ENCODE measurements at regions not wholly inside any gene's neighbourhood (a gene's known extent, or its start where the extent isn't known, plus 50 kb on each side); places are given as distances from the start of the nearest gene placed in this dataset.

DNA sequence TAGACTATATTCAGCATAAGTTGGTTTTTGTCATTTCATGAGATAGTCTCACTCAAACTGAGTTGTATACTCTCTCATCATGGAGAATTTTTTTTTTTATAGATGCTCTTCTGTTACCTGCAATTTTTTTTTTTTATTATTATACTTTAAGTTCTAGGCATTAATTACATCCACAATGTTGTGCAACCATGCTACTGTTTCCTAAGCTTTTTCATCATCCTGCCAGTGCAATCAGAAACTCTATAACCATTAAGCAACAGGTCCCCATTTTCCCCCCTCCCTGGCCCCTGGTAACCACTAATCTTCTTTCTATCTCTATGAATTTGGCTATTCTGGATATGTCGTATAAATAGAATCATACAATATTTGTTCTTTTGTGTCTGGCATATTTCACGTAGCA lies 321.6 kb downstream of the STIM2 start:
- POLR2A ChIA-PET = no interaction called here
- CTCF ChIA-PET = no interaction called here
- no peak for DNase-seq (ENCODE audit: extremely low spot score)
- TF ChIP-seq FOXM1 (IDR thresholded peaks at IDR 0.05; ENCODE audit: borderline replicate concordance) = no peak
- TF ChIP-seq ARNT (IDR thresholded peaks at IDR 0.05) = no peak
- no peak for TF ChIP-seq ZNF384 (IDR thresholded peaks at IDR 0.05)
- TF ChIP-seq L3MBTL2 (conservative IDR thresholded peaks at IDR 0.05) = no peak
- TF ChIP-seq SUZ12 (IDR thresholded peaks at IDR 0.05) = no peak
- no peak for TF ChIP-seq FOXA1 (IDR thresholded peaks at IDR 0.05)
- TF ChIP-seq BHLHE40 (IDR thresholded peaks at IDR 0.05; ENCODE audit: borderline replicate concordance) = no peak
- no peak for TF ChIP-seq LEF1 (IDR thresholded peaks at IDR 0.05; ENCODE audit: borderline replicate concordance)
- TF ChIP-seq NFRKB (IDR thresholded peaks at IDR 0.05) = no peak
- TF ChIP-seq HDGF (IDR thresholded peaks at IDR 0.05; ENCODE audit: borderline replicate concordance) = no peak
- no peak for TF ChIP-seq SP1 (IDR thresholded peaks at IDR 0.05)
- TF ChIP-seq CTBP1 (IDR thresholded peaks at IDR 0.05; ENCODE audit: borderline replicate concordance) = no peak
- TF ChIP-seq FOXK2 (IDR thresholded peaks at IDR 0.05) = no peak
- TF ChIP-seq, protein P1, sequence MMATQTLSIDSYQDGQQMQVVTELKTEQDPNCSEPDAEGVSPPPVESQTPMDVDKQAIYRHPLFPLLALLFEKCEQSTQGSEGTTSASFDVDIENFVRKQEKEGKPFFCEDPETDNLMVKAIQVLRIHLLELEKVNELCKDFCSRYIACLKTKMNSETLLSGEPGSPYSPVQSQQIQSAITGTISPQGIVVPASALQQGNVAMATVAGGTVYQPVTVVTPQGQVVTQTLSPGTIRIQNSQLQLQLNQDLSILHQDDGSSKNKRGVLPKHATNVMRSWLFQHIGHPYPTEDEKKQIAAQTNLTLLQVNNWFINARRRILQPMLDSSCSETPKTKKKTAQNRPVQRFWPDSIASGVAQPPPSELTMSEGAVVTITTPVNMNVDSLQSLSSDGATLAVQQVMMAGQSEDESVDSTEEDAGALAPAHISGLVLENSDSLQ (IDR thresholded peaks at IDR 0.05) = no peak
- TF ChIP-seq TARDBP (IDR thresholded peaks at IDR 0.05) = no peak
- TF ChIP-seq ELF4 (IDR thresholded peaks at IDR 0.05) = no peak

DNA sequence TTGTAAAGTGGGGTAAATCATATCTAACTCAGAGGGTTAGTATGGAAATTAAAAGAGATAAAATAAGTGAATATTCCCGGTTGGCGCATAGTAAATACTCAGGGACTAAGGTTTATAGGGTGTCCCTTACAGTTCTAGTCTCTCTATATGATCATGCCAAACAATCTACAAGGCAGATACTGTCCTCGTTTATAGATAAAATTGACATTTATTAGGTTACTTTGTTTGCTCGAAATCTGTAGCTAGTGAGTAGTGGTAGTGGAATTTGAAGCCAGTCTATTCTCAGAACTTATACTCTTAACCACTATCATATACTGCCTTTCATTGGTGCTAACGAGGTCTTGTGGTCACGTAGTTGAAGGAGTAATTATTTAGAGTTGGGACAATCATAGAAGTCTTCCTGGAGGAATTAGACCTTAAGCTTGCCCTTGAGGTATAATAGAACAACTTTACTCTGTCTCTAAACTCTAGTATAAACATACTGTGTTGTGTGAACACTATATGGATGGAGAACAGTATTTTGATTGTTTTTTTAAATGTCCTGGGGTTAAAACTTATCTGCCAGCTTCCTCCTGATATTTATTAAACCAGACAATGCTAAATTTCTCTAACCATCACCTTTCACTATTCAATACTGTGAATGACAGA lies 324.0 kb downstream of the STIM2 start:
- ChIA-PET POLR2A (no interaction called here), CTCF (no interaction called here)
- DNase-seq (ENCODE audit: extremely low spot score) = no peak
- TF ChIP-seq FOXA1 (IDR thresholded peaks at IDR 0.05) (no peak), BHLHE40 (IDR thresholded peaks at IDR 0.05; ENCODE audit: borderline replicate concordance) (no peak), CTBP1 (IDR thresholded peaks at IDR 0.05; ENCODE audit: borderline replicate concordance) (no peak), FOXK2 (IDR thresholded peaks at IDR 0.05) (no peak), FOXM1 (IDR thresholded peaks at IDR 0.05; ENCODE audit: borderline replicate concordance) (no peak), LEF1 (IDR thresholded peaks at IDR 0.05; ENCODE audit: borderline replicate concordance) (no peak), TARDBP (IDR thresholded peaks at IDR 0.05) (no peak), ARNT (IDR thresholded peaks at IDR 0.05) (no peak), SP1 (IDR thresholded peaks at IDR 0.05) (no peak), ZNF384 (IDR thresholded peaks at IDR 0.05) (no peak), ELF4 (IDR thresholded peaks at IDR 0.05) (no peak), HDGF (IDR thresholded peaks at IDR 0.05; ENCODE audit: borderline replicate concordance) (no peak), NFRKB (IDR thresholded peaks at IDR 0.05) (no peak), L3MBTL2 (conservative IDR thresholded peaks at IDR 0.05) (no peak)
- TF ChIP-seq, protein P1 (IDR thresholded peaks at IDR 0.05) = no peak

DNA sequence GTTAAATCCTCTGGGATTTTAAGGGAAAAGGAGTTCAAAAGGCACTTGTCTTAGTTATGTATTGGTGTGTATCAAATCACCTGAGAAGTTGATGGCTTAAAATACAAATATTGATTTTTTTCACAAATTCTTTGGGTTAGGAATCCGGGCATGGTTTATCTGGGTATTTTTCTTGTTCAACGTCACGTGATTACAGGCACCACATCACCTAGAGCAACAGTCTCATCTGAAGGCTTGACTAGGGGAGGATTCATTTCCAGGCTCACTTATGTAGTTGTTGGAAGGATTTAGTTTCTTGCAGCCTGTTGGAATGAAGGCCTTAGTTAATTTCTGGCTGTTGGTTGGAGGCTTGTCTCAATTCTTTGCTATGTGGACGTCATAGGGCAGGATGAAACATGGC lies 326.1 kb downstream of the STIM2 start:
- ChIA-PET POLR2A (no interaction called here), CTCF (no interaction called here)
- DNase-seq (ENCODE audit: extremely low spot score) = no peak
- TF ChIP-seq BHLHE40 (IDR thresholded peaks at IDR 0.05; ENCODE audit: borderline replicate concordance) (no peak), ARNT (IDR thresholded peaks at IDR 0.05) (no peak), CTBP1 (IDR thresholded peaks at IDR 0.05; ENCODE audit: borderline replicate concordance) (no peak), FOXA1 (IDR thresholded peaks at IDR 0.05) (no peak), SUZ12 (IDR thresholded peaks at IDR 0.05) (no peak), L3MBTL2 (conservative IDR thresholded peaks at IDR 0.05) (no peak), FOXM1 (IDR thresholded peaks at IDR 0.05; ENCODE audit: borderline replicate concordance) (no peak), NFRKB (IDR thresholded peaks at IDR 0.05) (no peak), TARDBP (IDR thresholded peaks at IDR 0.05) (no peak), SP1 (IDR thresholded peaks at IDR 0.05) (no peak), ZNF384 (IDR thresholded peaks at IDR 0.05) (no peak)
- TF ChIP-seq, protein P1 (IDR thresholded peaks at IDR 0.05) = no peak

DNA sequence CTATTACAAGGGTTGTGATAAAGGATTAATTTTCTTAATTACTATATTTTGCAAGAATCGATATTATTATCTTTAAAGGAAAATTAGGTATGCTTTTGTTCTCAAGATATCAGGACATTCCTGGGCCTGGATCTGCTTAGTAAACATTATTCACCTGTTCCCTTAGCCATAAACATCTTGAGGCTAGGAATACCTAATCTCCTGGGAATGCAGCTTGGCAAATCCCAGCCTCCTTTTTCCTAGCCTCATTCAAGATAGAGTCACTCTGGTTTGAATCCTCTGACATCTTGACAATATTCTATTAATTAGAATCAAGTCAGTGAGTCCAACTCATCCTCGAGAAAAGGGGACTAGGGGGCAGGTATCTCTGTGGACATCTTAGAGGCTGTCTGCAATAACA lies 327.1 kb downstream of the STIM2 start:
- TF ChIP-seq ELF4 (IDR thresholded peaks at IDR 0.05) (no peak), CTBP1 (IDR thresholded peaks at IDR 0.05; ENCODE audit: borderline replicate concordance) (no peak)
- no peak for DNase-seq (ENCODE audit: extremely low spot score)
- CTCF ChIA-PET = no interaction called here
- POLR2A ChIA-PET = no interaction called here

DNA sequence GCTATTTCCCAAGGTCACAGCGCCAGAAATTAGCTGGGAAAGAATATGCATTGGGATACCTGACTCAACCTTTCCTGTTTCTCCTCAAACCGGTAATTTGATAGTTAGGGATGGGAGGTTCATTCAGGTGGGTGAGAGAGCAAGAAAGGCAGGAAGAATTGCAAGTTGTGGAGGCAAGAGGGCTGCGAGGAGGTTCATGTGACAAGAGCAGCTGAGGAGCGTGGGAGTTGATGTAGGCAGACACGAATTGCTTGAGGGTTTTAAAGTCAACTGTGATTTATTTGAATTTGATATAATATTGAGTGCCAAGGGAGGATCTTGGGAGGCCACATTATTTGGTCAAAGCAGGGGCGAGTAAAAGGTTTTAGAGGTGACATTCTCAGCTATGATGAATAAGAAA lies 329.0 kb downstream of the STIM2 start:
- no peak for DNase-seq (ENCODE audit: extremely low spot score)
- ChIA-PET CTCF (no interaction called here), POLR2A (no interaction called here)
- no peak for TF ChIP-seq FOXA1 (IDR thresholded peaks at IDR 0.05)

DNA sequence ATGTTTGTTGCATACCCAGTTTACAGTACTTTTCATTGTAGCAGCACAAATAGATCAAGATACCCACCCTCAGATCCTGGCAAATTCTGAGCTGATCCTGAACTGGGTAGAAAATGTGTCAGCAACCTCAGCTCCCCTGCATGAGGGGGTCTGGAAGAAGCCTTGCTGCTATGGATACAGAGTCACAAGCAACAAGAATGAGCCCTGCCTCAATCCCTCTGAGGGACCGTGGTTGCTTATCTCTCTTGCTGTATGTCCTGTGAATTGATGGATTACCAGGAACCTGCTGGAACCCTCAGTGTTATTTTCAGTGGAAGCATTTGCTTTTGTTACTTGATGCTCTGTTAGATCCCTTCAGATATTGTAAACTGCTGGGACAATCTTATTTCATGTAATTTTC lies 331.0 kb downstream of the STIM2 start:
- ChIA-PET POLR2A (no interaction called here), CTCF (no interaction called here)
- no peak for TF ChIP-seq FOXA1 (IDR thresholded peaks at IDR 0.05)
- TF ChIP-seq ELF4 (IDR thresholded peaks at IDR 0.05) = no peak
- TF ChIP-seq ZNF384 (IDR thresholded peaks at IDR 0.05) = no peak
- TF ChIP-seq, protein P1 (IDR thresholded peaks at IDR 0.05) = no peak
- TF ChIP-seq TARDBP (IDR thresholded peaks at IDR 0.05) = no peak
- TF ChIP-seq SP1 (IDR thresholded peaks at IDR 0.05) = no peak
- no peak for TF ChIP-seq LEF1 (IDR thresholded peaks at IDR 0.05; ENCODE audit: borderline replicate concordance)
- no peak for TF ChIP-seq HDGF (IDR thresholded peaks at IDR 0.05; ENCODE audit: borderline replicate concordance)
- no peak for TF ChIP-seq NFRKB (IDR thresholded peaks at IDR 0.05)
- no peak for TF ChIP-seq SUZ12 (IDR thresholded peaks at IDR 0.05)
- no peak for TF ChIP-seq BHLHE40 (IDR thresholded peaks at IDR 0.05; ENCODE audit: borderline replicate concordance)
- TF ChIP-seq FOXM1 (IDR thresholded peaks at IDR 0.05; ENCODE audit: borderline replicate concordance) = no peak
- no peak for TF ChIP-seq ARNT (IDR thresholded peaks at IDR 0.05)
- TF ChIP-seq L3MBTL2 (conservative IDR thresholded peaks at IDR 0.05) = no peak
- TF ChIP-seq FOXK2 (IDR thresholded peaks at IDR 0.05) = no peak
- no peak for TF ChIP-seq CTBP1 (IDR thresholded peaks at IDR 0.05; ENCODE audit: borderline replicate concordance)
- no peak for DNase-seq (ENCODE audit: extremely low spot score)

All from HEK293T (cell line).